GM21423 (cell line): ENCODE measurements at regions not wholly inside any gene's neighbourhood (a gene's known extent, or its start where the extent isn't known, plus 50 kb on each side); places are given as distances from the start of the nearest gene placed in this dataset.
"Not testable (repeated sequence)": the region's sequence is repeated elsewhere in the genome, so short reads cannot be mapped to it uniquely, and the experiment has no call there.

Source experiments
- ATAC-seq: cut with Tn5 transposase; IDR thresholded peaks from one replicate; pipeline ENCODE4 v1.9.1; 2021; ENCODE audit warnings: mild to moderate bottlenecking, moderate library complexity; ENCODE audit not compliant: unreplicated experiment

- no peak for ATAC-seq
These were observed 284.0 kb upstream of the GADL1 start for GRCh38 chr3:31178467-31178866.

DNA sequence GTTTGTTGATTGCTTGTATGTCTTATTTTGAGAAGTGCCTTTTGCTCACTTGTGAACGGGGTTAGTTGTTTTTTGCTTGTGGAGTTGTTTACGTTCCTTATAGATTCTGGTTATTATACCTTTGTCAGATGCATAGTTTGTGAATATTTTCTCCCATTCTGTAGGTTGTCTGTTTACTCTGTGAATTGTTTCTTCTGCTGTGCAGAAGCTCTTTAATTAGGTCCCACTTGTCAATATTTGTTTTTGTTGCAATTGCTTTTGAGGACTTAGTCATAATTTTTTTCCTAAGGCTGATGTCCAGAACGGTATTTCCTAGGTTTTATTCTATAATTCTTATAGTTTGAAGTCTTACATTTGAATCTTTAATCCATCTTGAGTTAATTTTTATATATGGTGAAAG, 285.3 kb upstream of the GADL1 start:
- ATAC-seq = no peak

GRCh38 chr3:31180274-31180673, 285.8 kb upstream of the GADL1 start:
- no peak for ATAC-seq

DNA sequence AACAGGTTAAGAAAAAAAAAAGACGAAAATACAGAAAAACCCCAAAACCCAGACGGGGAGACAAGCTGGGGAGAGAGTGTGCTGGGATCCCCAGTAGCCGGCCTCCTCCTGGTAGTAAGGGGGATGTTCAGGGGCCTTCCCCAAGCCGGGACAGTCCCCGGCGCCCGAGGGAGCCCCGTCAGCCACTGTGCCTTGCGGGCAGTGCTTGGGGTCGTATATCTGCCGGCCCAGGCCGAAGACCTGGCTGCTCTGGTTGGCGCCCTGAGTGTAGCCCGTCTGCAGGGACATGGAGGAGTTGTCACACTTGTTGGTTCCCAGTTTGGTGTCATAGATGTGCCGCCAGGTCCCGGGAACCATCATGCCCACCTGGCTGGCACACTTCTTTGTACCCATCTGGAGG, 287.2 kb upstream of the GADL1 start:
- ATAC-seq = no peak

DNA sequence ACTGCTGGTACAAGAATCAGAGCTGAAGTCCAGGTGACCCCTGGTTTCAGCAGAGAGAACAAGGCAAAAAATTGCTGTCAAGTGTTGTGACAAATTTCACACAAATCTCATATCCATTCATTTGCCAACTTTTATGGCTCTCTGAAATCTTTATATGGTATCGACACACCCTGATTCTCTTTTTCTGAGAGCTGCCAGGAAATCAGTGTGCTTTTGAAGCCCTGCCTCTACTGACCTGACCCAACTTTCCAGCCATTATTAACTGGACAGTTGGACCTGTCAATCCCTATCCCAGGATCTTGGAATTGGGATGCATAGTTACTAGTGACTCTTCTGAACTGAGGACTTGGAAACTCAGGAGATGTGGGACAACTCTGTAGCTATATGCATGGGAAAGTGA, 288.2 kb upstream of the GADL1 start:
- ATAC-seq = no peak

DNA sequence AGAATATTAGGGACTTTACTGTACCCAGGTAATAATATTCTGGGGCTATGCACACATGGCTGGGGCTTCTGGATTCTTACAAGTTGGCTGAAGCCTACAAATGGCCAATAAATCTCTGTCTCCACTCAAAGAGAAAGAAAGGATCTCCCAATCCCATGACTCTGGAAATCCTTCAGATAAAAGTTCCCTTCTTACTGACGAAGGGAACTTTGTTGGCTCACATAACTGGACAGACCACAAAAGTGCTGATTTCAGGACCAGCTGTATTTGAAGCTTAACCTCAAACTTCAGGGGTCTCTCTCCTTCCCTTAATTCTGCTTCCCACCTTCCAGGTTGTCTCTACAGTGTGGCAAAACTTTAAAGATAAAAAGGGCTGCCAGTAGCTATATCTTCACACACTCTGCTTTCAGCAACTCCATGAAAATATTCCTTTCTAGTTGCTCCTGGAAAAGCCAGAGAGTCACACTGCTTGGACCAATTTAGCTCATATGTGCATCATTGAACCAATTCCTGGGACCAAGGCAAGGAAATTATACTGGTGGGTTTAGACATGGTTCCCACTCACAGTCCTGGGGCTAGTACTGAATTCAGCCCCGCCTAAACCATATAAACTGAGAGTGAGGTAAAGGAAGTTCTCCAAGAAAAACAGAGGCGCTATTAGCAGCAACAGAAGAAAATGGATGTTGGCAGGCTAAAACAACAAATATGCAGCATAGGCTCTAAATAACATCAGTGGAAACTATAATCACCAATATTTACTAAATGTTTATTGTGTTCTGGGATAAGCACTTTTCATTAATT, 290.0 kb upstream of the GADL1 start:
- ATAC-seq = no peak

DNA sequence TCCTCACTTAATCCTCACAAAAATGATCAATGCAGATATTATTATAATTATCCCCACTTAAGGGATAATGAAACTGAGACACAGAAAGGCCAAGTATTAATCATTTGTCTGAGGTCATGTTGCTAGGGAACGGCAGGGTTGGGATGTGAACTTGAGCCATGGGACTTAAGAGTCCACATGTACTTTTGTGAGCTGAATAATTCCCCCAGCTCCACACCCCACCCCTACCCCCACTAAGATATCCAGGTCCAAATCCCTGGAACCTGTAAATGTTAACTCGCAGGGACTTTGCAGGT, 290.5 kb upstream of the GADL1 start:
- no peak for ATAC-seq

DNA sequence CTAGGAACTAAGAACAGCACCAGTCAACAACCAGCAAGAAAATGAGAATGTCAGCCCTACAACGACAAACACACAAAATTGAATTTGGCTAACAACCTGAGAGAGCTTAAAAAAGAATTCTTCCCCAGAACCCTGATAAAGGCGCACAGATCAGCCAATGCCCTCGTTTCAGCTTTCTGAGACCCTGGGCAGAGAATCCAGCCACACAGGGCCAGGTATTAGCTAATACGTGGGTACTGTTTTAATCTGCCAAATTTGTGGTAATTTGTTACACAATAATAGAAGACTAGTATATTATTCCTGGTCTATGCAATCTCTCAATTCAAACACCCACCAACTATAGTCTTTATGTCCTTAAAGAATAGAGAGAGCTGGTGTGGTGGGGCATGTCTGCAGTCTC, 291.6 kb upstream of the GADL1 start:
- ATAC-seq = no peak

DNA sequence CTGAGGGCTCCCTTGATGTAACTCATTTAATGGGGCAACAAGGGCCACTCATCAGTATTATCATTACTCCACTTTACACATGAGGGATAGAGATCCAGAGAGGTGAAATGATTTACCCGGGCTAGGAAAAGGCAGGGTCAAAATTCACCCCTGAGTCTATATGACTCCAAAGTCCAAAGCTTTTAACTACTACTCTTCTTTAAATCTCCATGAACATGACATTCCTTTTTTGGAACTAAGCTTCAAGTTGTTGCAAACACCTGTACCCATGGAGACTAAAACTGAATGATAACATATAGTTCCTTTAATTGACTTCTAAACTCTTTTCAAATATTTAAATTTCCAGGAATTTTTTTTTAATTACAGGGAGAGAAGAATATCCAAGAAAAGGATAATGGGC, 292.9 kb upstream of the GADL1 start:
- no peak for ATAC-seq

DNA sequence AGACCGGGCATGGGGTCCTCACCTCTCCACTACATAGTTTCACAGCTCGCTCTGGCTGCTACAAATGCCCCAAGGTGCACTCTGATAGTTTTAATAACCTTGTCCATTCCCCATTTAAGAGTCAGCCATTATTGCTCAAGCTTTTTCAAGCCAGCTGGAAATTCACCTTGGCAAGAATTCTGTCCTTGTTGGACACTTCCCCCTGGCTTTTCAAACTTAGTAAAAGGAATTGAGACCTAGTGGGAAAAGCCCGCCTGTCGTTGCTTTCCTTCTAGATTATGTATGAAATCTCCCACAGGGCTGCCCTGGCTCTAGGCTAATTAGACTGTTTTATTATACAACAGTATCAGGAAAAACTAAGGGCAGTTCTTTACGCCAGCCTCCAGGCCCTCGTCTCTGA, 293.7 kb upstream of the GADL1 start:
- ATAC-seq = no peak

GRCh38 chr3:31189330-31189729, 294.9 kb upstream of the GADL1 start:
- ATAC-seq = no peak

- ATAC-seq = no peak
These were observed 295.5 kb upstream of the GADL1 start for GRCh38 chr3:31189971-31190370.

DNA sequence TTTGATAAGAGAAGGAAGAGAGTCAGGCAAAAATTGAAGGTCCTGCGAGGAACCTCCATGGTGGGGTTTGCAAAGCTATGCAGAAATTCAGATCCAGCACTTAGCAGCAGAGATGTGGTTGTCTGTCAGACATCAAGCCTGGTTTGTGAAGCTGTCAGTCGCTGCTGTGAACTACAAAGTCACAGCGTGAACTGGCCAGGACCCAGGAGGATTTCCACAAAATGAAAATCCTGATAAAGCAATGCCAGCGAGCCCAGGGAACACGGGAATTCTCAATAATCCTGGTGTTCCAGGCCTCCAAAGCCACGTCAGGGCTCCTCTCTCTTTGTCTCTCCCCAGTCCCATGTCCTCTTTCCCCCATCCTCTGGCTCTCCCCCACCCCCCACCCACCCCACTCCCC, 296.9 kb upstream of the GADL1 start:
- no peak for ATAC-seq

DNA sequence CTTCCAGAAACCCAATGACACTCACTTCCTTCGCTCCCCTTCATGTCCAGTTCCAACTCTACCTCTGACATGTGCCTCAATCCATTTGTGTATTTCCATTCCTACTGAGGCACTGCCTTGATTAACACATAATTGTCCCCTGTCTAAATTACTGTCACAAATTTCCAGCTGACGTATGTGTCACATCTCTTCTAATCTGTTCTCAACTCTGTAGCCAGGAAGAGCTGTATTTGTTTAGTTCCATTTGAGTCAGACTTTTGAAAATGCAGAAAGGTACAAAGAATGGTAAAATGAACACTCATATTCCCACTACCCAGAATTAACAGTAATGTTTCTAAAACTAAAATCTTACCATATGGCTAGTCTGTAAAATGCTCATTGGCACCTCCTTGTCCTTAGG, 299.0 kb upstream of the GADL1 start:
- ATAC-seq = no peak

DNA sequence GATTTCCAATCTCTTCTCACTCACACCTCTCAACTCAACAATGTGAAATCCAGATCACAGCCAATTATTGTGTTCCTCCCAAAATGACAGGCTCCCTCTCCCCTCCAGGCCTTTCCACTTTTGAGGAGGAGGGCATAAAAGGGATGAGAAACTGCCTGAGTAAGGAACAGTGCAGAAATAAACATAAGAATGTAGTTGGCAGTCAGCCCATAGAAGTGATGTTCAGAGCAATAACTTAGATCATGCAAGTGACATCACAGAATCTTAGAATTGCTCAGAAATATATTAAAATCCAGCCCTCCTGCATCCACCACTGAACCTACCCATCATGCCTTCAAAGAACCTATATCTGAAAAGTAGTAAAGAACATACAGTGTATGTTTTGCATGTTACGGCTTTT, 299.4 kb upstream of the GADL1 start:
- ATAC-seq = no peak

DNA sequence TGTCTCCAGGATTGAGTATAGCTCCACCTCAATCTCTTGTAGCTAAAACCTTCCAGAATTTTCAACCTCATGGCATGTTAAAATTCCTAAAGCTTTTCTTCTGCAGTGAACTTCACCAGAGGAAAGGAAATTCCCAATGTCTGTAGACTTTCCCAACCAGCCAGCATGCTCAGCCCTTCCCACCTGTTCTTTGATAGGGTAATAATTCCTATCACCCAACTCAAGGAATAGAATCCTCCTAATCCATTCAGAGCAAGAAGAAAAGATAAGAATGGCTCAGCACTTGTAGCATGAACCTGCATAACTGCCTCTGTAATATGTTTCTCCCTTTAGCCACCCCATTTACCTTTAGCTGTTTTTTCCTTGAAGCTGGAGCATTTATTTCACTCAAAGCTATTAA, 301.8 kb upstream of the GADL1 start:
- ATAC-seq = no peak

- ATAC-seq = no peak
These were observed 302.5 kb upstream of the GADL1 start for GRCh38 chr3:31196881-31197364.

DNA sequence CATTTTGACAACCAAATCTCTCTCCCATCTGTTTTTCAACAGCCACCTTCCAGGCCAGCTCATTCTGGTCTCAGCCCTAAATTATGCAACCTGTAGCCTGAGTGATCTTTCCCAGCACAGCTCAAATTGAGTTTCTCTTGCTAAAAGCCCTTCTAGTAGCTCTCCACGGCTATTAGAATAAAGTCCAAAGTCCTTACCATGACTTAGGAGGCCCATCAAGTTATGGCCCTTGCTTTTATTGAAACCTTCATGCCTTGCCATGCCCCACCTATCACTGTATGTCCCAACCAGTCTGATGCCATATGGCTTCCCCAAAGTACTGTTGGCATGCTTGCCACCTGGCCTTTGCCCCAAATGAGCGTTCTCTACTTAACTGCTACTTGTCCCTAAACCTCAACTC, 303.5 kb upstream of the GADL1 start:
- ATAC-seq = no peak

- ATAC-seq = no peak
These were observed 304.4 kb upstream of the GADL1 start for GRCh38 chr3:31198890-31199289.

DNA sequence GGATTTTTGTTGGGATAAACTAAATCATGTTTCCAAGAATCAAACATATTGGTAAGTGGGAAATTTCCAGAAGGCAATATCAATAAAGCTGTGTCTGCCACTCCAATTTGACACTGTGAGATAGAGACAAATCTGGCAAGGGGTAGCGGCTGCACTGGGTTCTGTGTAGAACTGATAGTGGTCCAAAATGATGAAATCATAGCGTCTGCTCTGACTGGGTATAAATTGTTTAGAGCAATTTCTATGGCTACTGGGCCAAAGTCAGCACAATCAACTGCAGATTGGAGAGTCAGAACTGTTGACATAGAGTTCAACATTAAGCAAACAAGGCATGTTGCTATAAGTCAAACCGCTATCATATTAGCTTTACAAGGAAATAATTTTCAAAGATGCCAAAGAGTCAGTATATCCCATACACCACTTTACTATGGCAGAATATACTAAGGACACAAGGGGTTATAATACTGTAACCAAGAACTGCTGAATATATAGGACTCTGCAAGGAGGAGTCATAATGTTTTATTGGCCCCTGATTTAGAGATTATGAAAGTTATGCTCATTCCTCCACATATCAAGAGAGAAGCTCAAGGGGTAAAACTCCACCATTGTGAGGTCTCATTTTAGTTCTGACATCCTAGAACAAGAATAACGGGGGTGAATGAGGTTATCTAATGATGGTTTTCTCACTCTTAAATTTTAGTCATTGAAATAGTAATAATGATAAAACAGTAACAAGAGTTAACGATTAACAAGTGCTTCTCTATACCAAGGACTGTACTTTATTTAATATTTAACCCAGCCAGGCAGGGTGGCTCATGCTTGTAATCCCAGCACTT, 309.7 kb upstream of the GADL1 start:
- no peak for ATAC-seq

DNA sequence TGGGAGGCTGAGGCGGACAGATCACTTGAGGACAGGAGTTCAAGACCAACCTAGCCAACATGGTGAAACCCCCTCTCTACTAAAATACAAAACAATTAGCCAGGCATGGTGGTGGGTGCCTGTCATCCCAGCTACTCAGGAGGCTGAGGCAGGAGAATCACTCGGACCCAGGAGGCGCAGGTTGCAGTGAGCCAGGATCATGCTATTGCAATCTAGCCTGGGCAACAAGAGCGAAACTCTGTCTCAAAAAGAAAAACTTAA, 310.3 kb upstream of the GADL1 start:
- ATAC-seq = not testable (repeated sequence)

GRCh38 chr3:31210068-31210645, 315.7 kb upstream of the GADL1 start:
- no peak for ATAC-seq
